ENCODE measurements at regions not wholly inside any gene's neighbourhood (a gene's known extent, or its start where the extent isn't known, plus 50 kb on each side); places are given as distances from the start of the nearest gene placed in this dataset.
"Not testable (repeated sequence)": the region's sequence is repeated elsewhere in the genome, so short reads cannot be mapped to it uniquely, and the experiment has no call there.

DNA sequence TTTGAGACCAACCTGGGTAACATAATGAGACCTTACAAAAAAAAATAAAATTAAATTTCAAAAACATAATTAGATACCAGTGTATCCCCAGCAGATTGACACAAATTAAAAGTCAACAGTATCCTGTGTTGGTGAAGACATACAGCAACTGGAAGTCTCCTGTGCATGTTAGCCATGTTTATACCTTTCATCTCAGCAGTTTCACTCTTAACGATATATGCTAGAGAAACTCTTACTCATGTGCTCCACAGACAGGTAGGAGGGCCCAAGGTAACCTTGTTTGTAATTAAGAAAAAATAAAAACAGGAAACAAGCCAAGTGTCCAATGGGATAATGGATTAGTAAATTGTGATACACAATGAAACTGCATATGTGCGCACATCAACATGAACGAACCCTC, 50.1 kb upstream of the N4BP3 start:
- Mint-ChIP-seq H3K9me3 (no peaks in the 10 kb centered on the region), H3K4me3 (ENCODE audit: low read depth) (no peak overlapping the region), H3K4me1 (ENCODE audit: low read depth) (peaks cover 5% of the 10 kb centered on the region), H3K27me3 (ENCODE audit: low read depth) (peaks cover 5% of the 10 kb centered on the region), H3K27ac (no peak overlapping the region), H3K36me3 (ENCODE audit: low read depth) (no peaks in the 10 kb centered on the region)
- intact Hi-C loops (cut with micrococcal nuclease): loop anchor here (2.0 kb wide), 1 partner anchor 80 kb away; no protein-coding TSS in a partner anchor
- no peak for DNase-seq (ENCODE audit: low spot score)

DNA sequence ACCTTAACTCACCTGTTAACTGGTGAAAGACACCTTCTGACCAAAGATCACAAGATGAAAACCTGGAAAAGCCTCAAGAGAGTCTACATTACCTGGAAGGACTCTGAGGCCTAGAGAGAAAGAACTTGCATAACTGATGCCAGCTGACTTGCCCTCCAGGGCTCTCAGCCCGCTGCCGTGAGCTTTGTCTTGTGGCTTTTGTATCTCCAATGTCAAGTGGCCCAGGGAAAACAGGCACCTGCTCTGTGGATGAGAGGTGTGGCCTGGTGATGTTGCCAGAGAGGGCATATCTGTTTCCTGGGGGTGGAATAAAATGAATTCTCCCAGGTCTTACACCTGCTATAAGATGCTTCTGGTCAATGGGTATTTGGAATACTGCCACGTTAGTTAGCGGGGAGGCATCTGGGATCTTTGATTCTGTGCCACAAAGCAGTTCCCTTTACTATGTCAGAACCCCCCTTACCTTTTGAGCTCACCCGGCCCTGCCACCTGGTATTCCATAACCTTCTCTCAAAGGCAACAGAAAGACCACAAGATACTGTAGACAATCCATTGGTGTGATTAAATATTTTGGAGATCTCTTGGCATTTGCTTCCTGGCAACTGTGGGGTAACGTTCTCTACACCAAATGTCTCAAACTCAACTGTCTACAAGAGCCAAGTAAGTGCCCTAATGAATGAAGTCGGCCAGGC, 54.9 kb upstream of the N4BP3 start:
- intact Hi-C loops (cut with micrococcal nuclease): no loop called here
- H3K4me1 Mint-ChIP-seq (ENCODE audit: low read depth): peaks cover 5% of the 10 kb centered on the region
- no peak overlapping the region for H3K27ac Mint-ChIP-seq
- no peaks in the 10 kb centered on the region for H3K9me3 Mint-ChIP-seq
- H3K4me3 Mint-ChIP-seq (ENCODE audit: low read depth): no peak overlapping the region
- no peaks in the 10 kb centered on the region for H3K27me3 Mint-ChIP-seq (ENCODE audit: low read depth)
- H3K36me3 Mint-ChIP-seq (ENCODE audit: low read depth): no peaks in the 10 kb centered on the region
- DNase-seq (ENCODE audit: low spot score): no peak

DNA sequence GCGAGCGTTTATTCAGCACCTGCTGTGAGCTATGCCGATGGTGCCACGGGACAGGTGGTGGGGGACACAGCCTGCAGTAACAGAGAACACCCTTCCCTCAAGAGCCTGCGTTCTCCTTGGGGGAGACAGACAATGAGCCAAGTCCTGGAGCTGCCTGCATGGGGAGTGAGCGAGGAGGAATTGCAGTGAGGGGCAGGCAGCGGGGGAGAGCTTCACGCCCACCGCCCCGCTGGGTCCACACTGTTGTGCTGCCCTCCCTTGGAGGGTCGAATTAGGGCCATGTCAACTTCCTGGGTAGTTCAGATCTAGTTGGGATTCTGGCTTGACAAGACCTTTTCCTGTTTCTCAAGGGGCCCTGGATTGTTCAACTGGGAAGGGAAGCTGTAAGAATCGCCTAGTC, 55.5 kb upstream of the N4BP3 start:
- no peaks in the 10 kb centered on the region for H3K27me3 Mint-ChIP-seq (ENCODE audit: low read depth)
- H3K27ac Mint-ChIP-seq: no peak overlapping the region
- intact Hi-C loops (cut with micrococcal nuclease): no loop called here

GRCh38 chr5:178056935-178057334, 56.4 kb upstream of the N4BP3 start:
- Mint-ChIP-seq H3K4me1 (ENCODE audit: low read depth) (no peaks in the 10 kb centered on the region), H3K9me3 (no peaks in the 10 kb centered on the region), H3K36me3 (ENCODE audit: low read depth) (no peaks in the 10 kb centered on the region), H3K4me3 (ENCODE audit: low read depth) (no peak overlapping the region), H3K27me3 (ENCODE audit: low read depth) (no peaks in the 10 kb centered on the region), H3K27ac (no peak overlapping the region)
- intact Hi-C loops (cut with micrococcal nuclease): no loop called here
- no peak for DNase-seq (ENCODE audit: low spot score)

More for the DNA sequence above, 55.5 kb upstream of the N4BP3 start:
- Mint-ChIP-seq H3K36me3 (ENCODE audit: low read depth) (no peaks in the 10 kb centered on the region), H3K4me1 (ENCODE audit: low read depth) (peaks cover 4% of the 10 kb centered on the region), H3K4me3 (ENCODE audit: low read depth) (no peak overlapping the region), H3K9me3 (no peaks in the 10 kb centered on the region)
- DNase-seq (ENCODE audit: low spot score): no peak

GRCh38 chr5:178055536-178055935, 57.8 kb upstream of the N4BP3 start:
- DNase-seq (ENCODE audit: low spot score); intact Hi-C loops (cut with micrococcal nuclease); H3K4me1 Mint-ChIP-seq (ENCODE audit: low read depth); H3K27me3 Mint-ChIP-seq (ENCODE audit: low read depth); H3K36me3 Mint-ChIP-seq (ENCODE audit: low read depth); H3K4me3 Mint-ChIP-seq (ENCODE audit: low read depth); H3K27ac Mint-ChIP-seq; H3K9me3 Mint-ChIP-seq: not testable (repeated sequence)

- H3K27me3 Mint-ChIP-seq (ENCODE audit: low read depth); intact Hi-C loops (cut with micrococcal nuclease); DNase-seq (ENCODE audit: low spot score); H3K36me3 Mint-ChIP-seq (ENCODE audit: low read depth); H3K27ac Mint-ChIP-seq; H3K9me3 Mint-ChIP-seq; H3K4me3 Mint-ChIP-seq (ENCODE audit: low read depth); H3K4me1 Mint-ChIP-seq (ENCODE audit: low read depth): not testable (repeated sequence)
Observed at GRCh38 chr5:178052062-178052461, 56.0 kb upstream of the PROP1 start.

- DNase-seq (ENCODE audit: low spot score); H3K4me1 Mint-ChIP-seq (ENCODE audit: low read depth); H3K27ac Mint-ChIP-seq; H3K9me3 Mint-ChIP-seq; H3K4me3 Mint-ChIP-seq (ENCODE audit: low read depth); H3K27me3 Mint-ChIP-seq (ENCODE audit: low read depth); H3K36me3 Mint-ChIP-seq (ENCODE audit: low read depth); intact Hi-C loops (cut with micrococcal nuclease): not testable (repeated sequence)
Observed at GRCh38 chr5:178050873-178051272, 54.8 kb upstream of the PROP1 start.

DNA sequence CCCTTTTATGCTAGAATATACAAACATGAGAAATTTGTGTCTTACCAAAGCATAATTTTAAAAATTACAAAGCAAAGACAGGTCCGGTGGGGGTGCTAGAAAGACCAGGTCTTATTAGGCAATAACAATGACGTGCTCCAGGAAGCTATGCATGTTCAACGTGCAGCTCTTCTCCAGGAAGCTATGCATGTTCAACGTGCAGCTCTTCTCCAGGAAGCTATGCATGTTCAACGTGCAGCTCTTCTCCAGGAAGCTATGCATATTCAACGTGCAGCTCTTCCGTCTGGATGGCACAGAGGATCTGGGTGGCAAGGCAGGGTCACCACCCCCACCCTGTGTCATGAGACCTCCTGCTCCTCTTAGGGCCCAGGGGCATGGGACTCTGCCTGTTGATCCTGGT, 51.9 kb upstream of the PROP1 start:
- intact Hi-C loops (cut with micrococcal nuclease); H3K27me3 Mint-ChIP-seq (ENCODE audit: low read depth); DNase-seq (ENCODE audit: low spot score); H3K27ac Mint-ChIP-seq; H3K4me1 Mint-ChIP-seq (ENCODE audit: low read depth); H3K9me3 Mint-ChIP-seq; H3K4me3 Mint-ChIP-seq (ENCODE audit: low read depth); H3K36me3 Mint-ChIP-seq (ENCODE audit: low read depth): not testable (repeated sequence)

- H3K36me3 Mint-ChIP-seq (ENCODE audit: low read depth); H3K9me3 Mint-ChIP-seq; intact Hi-C loops (cut with micrococcal nuclease); H3K27ac Mint-ChIP-seq; H3K4me1 Mint-ChIP-seq (ENCODE audit: low read depth); H3K27me3 Mint-ChIP-seq (ENCODE audit: low read depth); H3K4me3 Mint-ChIP-seq (ENCODE audit: low read depth); DNase-seq (ENCODE audit: low spot score): not testable (repeated sequence)
Observed at GRCh38 chr5:178046757-178047399, 50.8 kb upstream of the PROP1 start.

- H3K4me3 Mint-ChIP-seq (ENCODE audit: low read depth); DNase-seq (ENCODE audit: low spot score); H3K36me3 Mint-ChIP-seq (ENCODE audit: low read depth); H3K27ac Mint-ChIP-seq; H3K9me3 Mint-ChIP-seq; intact Hi-C loops (cut with micrococcal nuclease); H3K4me1 Mint-ChIP-seq (ENCODE audit: low read depth); H3K27me3 Mint-ChIP-seq (ENCODE audit: low read depth): not testable (repeated sequence)
Observed at GRCh38 chr5:178045963-178046362, 49.9 kb upstream of the PROP1 start.

All from activated T-helper 2 cell treated with anti-CD3 and anti-CD28 coated beads, Interferon-gamma antibody, Interleukin-2, Interleukin-4, amounts not matched to agents 10 μg/mL and 5 μg/mL and 100 μg/mL, durations not matched to agents 14 hours and 24 hours and 36 hours (primary cell).